ENCODE measurements at regions not wholly inside any gene's neighbourhood (a gene's known extent, or its start where the extent isn't known, plus 50 kb on each side); places are given as distances from the start of the nearest gene placed in this dataset.

- no peak overlapping the region for H3K4me3 ChIP-seq (ENCODE audit: low read length)
- no peaks in the 10 kb centered on the region for H3K4me1 Mint-ChIP-seq (ENCODE audit: low read depth)
- intact Hi-C loops (cut with DNase I, micrococcal nuclease) = no loop called here
- no peaks in the 10 kb centered on the region for H3K36me3 Mint-ChIP-seq (ENCODE audit: low read depth)
- no peak for ATAC-seq (ENCODE audit: poor library complexity)
- no peak for DNase-seq
- TF ChIP-seq, protein P1, sequence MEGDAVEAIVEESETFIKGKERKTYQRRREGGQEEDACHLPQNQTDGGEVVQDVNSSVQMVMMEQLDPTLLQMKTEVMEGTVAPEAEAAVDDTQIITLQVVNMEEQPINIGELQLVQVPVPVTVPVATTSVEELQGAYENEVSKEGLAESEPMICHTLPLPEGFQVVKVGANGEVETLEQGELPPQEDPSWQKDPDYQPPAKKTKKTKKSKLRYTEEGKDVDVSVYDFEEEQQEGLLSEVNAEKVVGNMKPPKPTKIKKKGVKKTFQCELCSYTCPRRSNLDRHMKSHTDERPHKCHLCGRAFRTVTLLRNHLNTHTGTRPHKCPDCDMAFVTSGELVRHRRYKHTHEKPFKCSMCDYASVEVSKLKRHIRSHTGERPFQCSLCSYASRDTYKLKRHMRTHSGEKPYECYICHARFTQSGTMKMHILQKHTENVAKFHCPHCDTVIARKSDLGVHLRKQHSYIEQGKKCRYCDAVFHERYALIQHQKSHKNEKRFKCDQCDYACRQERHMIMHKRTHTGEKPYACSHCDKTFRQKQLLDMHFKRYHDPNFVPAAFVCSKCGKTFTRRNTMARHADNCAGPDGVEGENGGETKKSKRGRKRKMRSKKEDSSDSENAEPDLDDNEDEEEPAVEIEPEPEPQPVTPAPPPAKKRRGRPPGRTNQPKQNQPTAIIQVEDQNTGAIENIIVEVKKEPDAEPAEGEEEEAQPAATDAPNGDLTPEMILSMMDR (IDR thresholded peaks at IDR 0.05) = no peak
- no peaks in the 10 kb centered on the region for H3K27me3 ChIP-seq (ENCODE audit: control insufficient read depth in 1 of 2, insufficient read depth in 2 of 2, low read length in 2 of 2)
- H3K27ac ChIP-seq (ENCODE audit: low read depth in 1 of 2, low read length in 2 of 2) = no peak overlapping the region
- ChIA-PET CTCF (no interaction called here), POLR2A (no interaction called here)
- no peak overlapping the region for H3K4me3 Mint-ChIP-seq
- no peaks in the 10 kb centered on the region for H3K27me3 Mint-ChIP-seq
- no peaks in the 10 kb centered on the region for H3K36me3 ChIP-seq (ENCODE audit: insufficient read depth, low read length)
- H3K4me1 ChIP-seq (ENCODE audit: insufficient read depth, low read length) = no peaks in the 10 kb centered on the region
- H3K9me3 ChIP-seq (ENCODE audit: control insufficient read depth in 1 of 2, insufficient read depth in 1 of 2, low read length in 2 of 2) = peaks cover 0 to 12% of the 10 kb centered on the region in 2 experiments
- H3K9me3 Mint-ChIP-seq = peaks cover 11% of the 10 kb centered on the region
- no peak overlapping the region for H3K27ac Mint-ChIP-seq
Observed at GRCh38 chr11:80109031-80109430, 668.2 kb upstream of the TENM4 start.

DNA sequence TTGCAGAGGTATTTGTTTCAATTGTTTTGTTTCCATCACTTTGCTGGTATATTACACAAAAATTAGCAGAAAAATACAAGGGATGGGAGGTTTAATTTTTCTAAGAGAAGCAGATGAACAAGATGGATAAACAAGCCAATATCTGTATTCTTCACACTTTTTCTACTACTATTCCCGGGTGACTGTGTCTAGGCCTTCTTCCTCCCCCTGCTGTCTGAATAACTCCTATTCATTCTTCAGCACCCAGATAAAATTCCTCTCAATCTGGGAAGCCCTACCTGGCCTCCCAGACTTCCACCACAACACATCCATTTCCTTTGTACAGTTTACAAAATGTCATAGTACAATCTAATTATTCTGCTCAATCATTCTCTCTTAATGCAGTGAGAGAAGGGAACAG is 666.6 kb upstream of the TENM4 start:
- TF ChIP-seq, protein P1 (IDR thresholded peaks at IDR 0.05) = no peak
- peaks cover 15% of the 10 kb centered on the region for H3K9me3 Mint-ChIP-seq
- no peak for DNase-seq
- no peak for ATAC-seq (ENCODE audit: poor library complexity)
- no peak overlapping the region for H3K27ac Mint-ChIP-seq
- Histone ChIP-seq H3K4me1 (ENCODE audit: insufficient read depth, low read length) (no peaks in the 10 kb centered on the region), H3K9me3 (ENCODE audit: control insufficient read depth in 1 of 2, insufficient read depth in 1 of 2, low read length in 2 of 2) (peaks cover 0 to 19% of the 10 kb centered on the region in 2 experiments), H3K36me3 (ENCODE audit: insufficient read depth, low read length) (no peaks in the 10 kb centered on the region), H3K27me3 (ENCODE audit: control insufficient read depth in 1 of 2, insufficient read depth in 2 of 2, low read length in 2 of 2) (no peaks in the 10 kb centered on the region), H3K27ac (ENCODE audit: low read depth in 1 of 2, low read length in 2 of 2) (no peak overlapping the region), H3K4me3 (ENCODE audit: low read length) (no peak overlapping the region)
- no peaks in the 10 kb centered on the region for H3K27me3 Mint-ChIP-seq
- H3K36me3 Mint-ChIP-seq (ENCODE audit: low read depth) = no peaks in the 10 kb centered on the region
- H3K4me1 Mint-ChIP-seq (ENCODE audit: low read depth) = no peaks in the 10 kb centered on the region
- intact Hi-C loops (cut with DNase I, micrococcal nuclease) = no loop called here
- POLR2A ChIA-PET = no interaction called here
- no peak overlapping the region for H3K4me3 Mint-ChIP-seq
- CTCF ChIA-PET = no interaction called here

DNA sequence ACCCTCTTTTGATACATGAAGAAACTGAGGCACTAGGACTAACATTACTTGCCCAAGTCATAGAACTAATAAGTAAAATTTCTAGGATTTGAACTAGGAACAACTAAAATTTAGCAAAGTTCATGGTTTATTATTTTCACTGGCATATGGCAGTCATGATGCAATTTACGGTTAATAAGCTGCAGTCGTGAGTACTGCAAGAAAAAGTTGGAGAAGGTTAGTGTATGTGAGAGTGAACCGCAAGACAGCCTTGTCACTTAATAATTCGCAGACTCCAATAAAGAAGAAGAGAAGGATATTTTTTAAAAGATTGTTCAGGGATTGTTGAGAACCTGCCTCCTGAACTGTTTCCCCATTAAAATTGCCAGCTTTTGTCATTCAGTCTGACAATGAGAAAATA is 663.4 kb upstream of the TENM4 start:
- Histone ChIP-seq H3K4me3 (ENCODE audit: low read length) (no peak overlapping the region), H3K27me3 (ENCODE audit: control insufficient read depth in 1 of 2, insufficient read depth in 2 of 2, low read length in 2 of 2) (no peaks in the 10 kb centered on the region), H3K9me3 (ENCODE audit: control insufficient read depth in 1 of 2, insufficient read depth in 1 of 2, low read length in 2 of 2) (peaks cover 0 to 10% of the 10 kb centered on the region in 2 experiments), H3K36me3 (ENCODE audit: insufficient read depth, low read length) (no peaks in the 10 kb centered on the region), H3K4me1 (ENCODE audit: insufficient read depth, low read length) (no peaks in the 10 kb centered on the region), H3K27ac (ENCODE audit: low read depth in 1 of 2, low read length in 2 of 2) (no peak overlapping the region)
- DNase-seq = no peak
- Mint-ChIP-seq H3K27me3 (no peaks in the 10 kb centered on the region), H3K27ac (no peak overlapping the region), H3K36me3 (ENCODE audit: low read depth) (no peaks in the 10 kb centered on the region), H3K9me3 (peaks cover 6% of the 10 kb centered on the region), H3K4me1 (ENCODE audit: low read depth) (no peaks in the 10 kb centered on the region), H3K4me3 (no peak overlapping the region)
- POLR2A ChIA-PET = no interaction called here
- intact Hi-C loops (cut with DNase I, micrococcal nuclease) = no loop called here
- CTCF ChIA-PET = no interaction called here
- TF ChIP-seq, protein P1 (IDR thresholded peaks at IDR 0.05) = no peak
- ATAC-seq (ENCODE audit: poor library complexity) = no peak

All from CD4-positive, alpha-beta T cell (primary cell).